ENCODE measurements at regions not wholly inside any gene's neighbourhood (a gene's known extent, or its start where the extent isn't known, plus 50 kb on each side); places are given as distances from the start of the nearest gene placed in this dataset.

- TF ChIP-seq POLR2A (IDR thresholded peaks at IDR 0.05) (no peak), CTCF (IDR thresholded peaks at IDR 0.05) (no peak)
Measured at GRCh38 chr10:33493497-33493896, 159.0 kb upstream of the NRP1 start.

Measured in uterus (tissue), 2 donors.